Esophagus (tissue), 2 donors: ENCODE measurements at regions not wholly inside any gene's neighbourhood (a gene's known extent, or its start where the extent isn't known, plus 50 kb on each side); places are given as distances from the start of the nearest gene placed in this dataset.

Experiments used
- H3K27ac ChIP-seq, 2 donors: one replicate each; pipeline ENCODE4 v1.5.1; 2013; ENCODE audit warnings: low read depth in 2 of 2, mild to moderate bottlenecking in 2 of 2, inconsistent platforms in 1 of 2, low read length in 1 of 2, moderate library complexity in 1 of 2
- H3K27me3 ChIP-seq, 2 donors: one replicate each; pipeline ENCODE4 v1.6.1; 2013; ENCODE audit warnings: low read length in 2 of 2, control low read depth in 1 of 2, mild to moderate bottlenecking in 1 of 2; ENCODE audit not compliant: insufficient read depth in 2 of 2, control insufficient read depth in 1 of 2
- H3K36me3 ChIP-seq, 2 donors: one replicate each; pipeline ENCODE4 v1.6.1; 2013; ENCODE audit warnings: low read length in 1 of 2; ENCODE audit not compliant: control insufficient read depth in 2 of 2, insufficient read depth in 2 of 2
- H3K4me1 ChIP-seq, 2 donors: one replicate each; pipeline ENCODE4 v1.6.1; 2013; ENCODE audit warnings: low read length in 1 of 2; ENCODE audit not compliant: control insufficient read depth in 2 of 2, insufficient read depth in 2 of 2
- H3K4me3 ChIP-seq, 2 donors: one replicate each; pipeline ENCODE4 v1.5.1; 2013; ENCODE audit warnings: low read length in 2 of 2, mild to moderate bottlenecking in 2 of 2, low read depth in 1 of 2, moderate library complexity in 1 of 2
- H3K9me3 ChIP-seq, 2 donors: one replicate each; pipeline ENCODE4 v1.6.1; 2013; ENCODE audit warnings: mild to moderate bottlenecking in 2 of 2, low read depth in 1 of 2, low read length in 1 of 2, moderate library complexity in 1 of 2; ENCODE audit not compliant: control insufficient read depth in 2 of 2, insufficient read depth in 1 of 2
- WGBS, 2 donors: extraction: QIAGEN DNeasy Blood & Tissue Kit; methylation state at CpG; one replicate each; pipeline ENCODE4 v1.1.7; 2013; 5-methylcytosine and 5-hydroxymethylcytosine counted together
- donor health status: healthy with polysubstance abuse.
- donor health status: Bipolar disorder and iron deficiency.

GRCh38 chr5:72566746-72567145 lies 59.5 kb upstream of the ZNF366 start:
- 88 to 100% methylated on average over 1 of the region's 1 CpG for WGBS, 2 donors
- H3K4me3 ChIP-seq: no peak overlapping the region
- no peaks in the 10 kb centered on the region for H3K36me3 ChIP-seq
- no peaks in the 10 kb centered on the region for H3K4me1 ChIP-seq
- H3K27ac ChIP-seq: no peak overlapping the region
- no peaks in the 10 kb centered on the region for H3K9me3 ChIP-seq
- H3K27me3 ChIP-seq: no peaks in the 10 kb centered on the region

- Histone ChIP-seq H3K36me3 (no peaks in the 10 kb centered on the region), H3K4me1 (no peaks in the 10 kb centered on the region), H3K9me3 (no peaks in the 10 kb centered on the region), H3K4me3 (no peak overlapping the region), H3K27ac (no peak overlapping the region), H3K27me3 (no peaks in the 10 kb centered on the region)
- 90 to 92% methylated on average over 8 of the region's 8 CpGs for WGBS, 2 donors
These were observed 58.5 kb upstream of the ZNF366 start for GRCh38 chr5:72565513-72566289.

- no peaks in the 10 kb centered on the region for H3K4me1 ChIP-seq
- H3K9me3 ChIP-seq: no peaks in the 10 kb centered on the region
- H3K27me3 ChIP-seq: no peaks in the 10 kb centered on the region
- WGBS, 2 donors: 93 to 95% methylated on average over 2 of the region's 2 CpGs
- H3K4me3 ChIP-seq: no peak overlapping the region
- no peak overlapping the region for H3K27ac ChIP-seq
- no peaks in the 10 kb centered on the region for H3K36me3 ChIP-seq
These were observed 55.5 kb upstream of the ZNF366 start for GRCh38 chr5:72562717-72563116.

GRCh38 chr5:72561148-72561972 lies 54.1 kb upstream of the ZNF366 start:
- 78 to 79% methylated on average over 5 of the region's 5 CpGs for WGBS, 2 donors
- no peak overlapping the region for H3K27ac ChIP-seq
- H3K36me3 ChIP-seq: no peaks in the 10 kb centered on the region
- H3K4me3 ChIP-seq: no peak overlapping the region
- peaks cover 0 to 6% of the 10 kb centered on the region in 2 donors for H3K4me1 ChIP-seq
- H3K9me3 ChIP-seq: no peaks in the 10 kb centered on the region
- H3K27me3 ChIP-seq: no peaks in the 10 kb centered on the region

GRCh38 chr5:72559866-72560766 lies 52.9 kb upstream of the ZNF366 start:
- no peaks in the 10 kb centered on the region for H3K36me3 ChIP-seq
- peaks cover 2 to 6% of the 10 kb centered on the region in 2 donors for H3K4me1 ChIP-seq
- 76 to 84% methylated on average over 5 of the region's 5 CpGs for WGBS, 2 donors
- no peak overlapping the region for H3K4me3 ChIP-seq
- H3K27ac ChIP-seq: no peak overlapping the region
- no peaks in the 10 kb centered on the region for H3K27me3 ChIP-seq
- H3K9me3 ChIP-seq: no peaks in the 10 kb centered on the region

GRCh38 chr5:72558383-72558782 lies 51.2 kb upstream of the ZNF366 start:
- H3K4me1 ChIP-seq: peaks cover 2 to 6% of the 10 kb centered on the region in 2 donors
- no peak overlapping the region for H3K4me3 ChIP-seq
- no peaks in the 10 kb centered on the region for H3K9me3 ChIP-seq
- no peaks in the 10 kb centered on the region for H3K36me3 ChIP-seq
- H3K27me3 ChIP-seq: no peaks in the 10 kb centered on the region
- WGBS, 2 donors: 55 to 71% methylated on average over 2 of the region's 2 CpGs
- H3K27ac ChIP-seq: no peak overlapping the region

GRCh38 chr5:72558046-72558336 lies 50.8 kb upstream of the ZNF366 start:
- Histone ChIP-seq H3K4me3 (no peak overlapping the region), H3K4me1 (peaks cover 2 to 6% of the 10 kb centered on the region in 2 donors), H3K27ac (no peak overlapping the region), H3K27me3 (no peaks in the 10 kb centered on the region), H3K36me3 (no peaks in the 10 kb centered on the region), H3K9me3 (no peaks in the 10 kb centered on the region)
- WGBS, 2 donors: 78 to 83% methylated on average over 11 of the region's 11 CpGs

GRCh38 chr5:72557167-72558045 lies 50.2 kb upstream of the ZNF366 start:
- WGBS, 2 donors: 59% methylated on average over 18 of the region's 18 CpGs
- H3K27ac ChIP-seq: peak overlapping the region; percentile 46 to 63

More at GRCh38 chr5:72557167-72558045, 50.2 kb upstream of the ZNF366 start:
- Histone ChIP-seq H3K4me3 (peak overlapping the region in 1 of 2 donors; percentile 48), H3K27me3 (no peaks in the 10 kb centered on the region), H3K36me3 (no peaks in the 10 kb centered on the region), H3K4me1 (peaks cover 2 to 6% of the 10 kb centered on the region in 2 donors), H3K9me3 (no peaks in the 10 kb centered on the region)
